ENCODE measurements at regions not wholly inside any gene's neighbourhood (a gene's known extent, or its start where the extent isn't known, plus 50 kb on each side); places are given as distances from the start of the nearest gene placed in this dataset.

DNA sequence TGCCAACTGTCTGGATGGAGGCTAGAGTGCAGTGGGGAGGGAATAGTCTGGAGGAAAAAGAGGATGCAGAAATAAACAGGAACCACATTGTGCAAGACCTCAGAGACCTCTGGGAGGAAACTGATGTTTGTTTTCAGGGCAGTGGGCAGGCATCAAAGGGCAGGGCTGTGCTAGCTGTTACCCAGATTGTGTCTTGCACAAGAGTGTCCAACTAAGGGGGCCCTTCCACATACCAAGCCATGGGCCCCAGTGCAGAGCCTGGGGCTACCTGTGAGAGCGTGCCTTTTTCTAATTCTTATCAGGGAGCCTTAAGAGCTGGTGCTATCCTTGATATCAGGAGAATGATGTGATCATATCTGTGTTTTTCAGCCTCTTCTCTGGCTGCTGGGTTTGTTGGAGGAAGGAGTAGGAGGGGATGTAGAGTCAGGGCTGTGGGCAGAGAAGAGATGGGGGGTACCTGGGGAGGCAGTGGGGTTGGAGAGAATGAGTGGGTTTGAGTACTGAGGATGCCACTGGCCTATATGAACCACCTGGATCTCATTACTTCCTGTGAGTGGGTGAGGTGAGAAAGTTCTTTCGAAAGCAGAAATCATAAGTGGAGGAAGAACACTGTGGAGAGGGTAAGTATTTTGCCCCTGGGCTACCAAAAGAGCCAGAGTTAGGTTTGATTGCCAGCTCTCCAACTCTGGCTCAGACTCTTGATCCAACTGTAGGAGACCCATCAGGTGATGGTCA, 259.2 kb upstream of the CRY1 start:
- TF ChIP-seq, protein P1, sequence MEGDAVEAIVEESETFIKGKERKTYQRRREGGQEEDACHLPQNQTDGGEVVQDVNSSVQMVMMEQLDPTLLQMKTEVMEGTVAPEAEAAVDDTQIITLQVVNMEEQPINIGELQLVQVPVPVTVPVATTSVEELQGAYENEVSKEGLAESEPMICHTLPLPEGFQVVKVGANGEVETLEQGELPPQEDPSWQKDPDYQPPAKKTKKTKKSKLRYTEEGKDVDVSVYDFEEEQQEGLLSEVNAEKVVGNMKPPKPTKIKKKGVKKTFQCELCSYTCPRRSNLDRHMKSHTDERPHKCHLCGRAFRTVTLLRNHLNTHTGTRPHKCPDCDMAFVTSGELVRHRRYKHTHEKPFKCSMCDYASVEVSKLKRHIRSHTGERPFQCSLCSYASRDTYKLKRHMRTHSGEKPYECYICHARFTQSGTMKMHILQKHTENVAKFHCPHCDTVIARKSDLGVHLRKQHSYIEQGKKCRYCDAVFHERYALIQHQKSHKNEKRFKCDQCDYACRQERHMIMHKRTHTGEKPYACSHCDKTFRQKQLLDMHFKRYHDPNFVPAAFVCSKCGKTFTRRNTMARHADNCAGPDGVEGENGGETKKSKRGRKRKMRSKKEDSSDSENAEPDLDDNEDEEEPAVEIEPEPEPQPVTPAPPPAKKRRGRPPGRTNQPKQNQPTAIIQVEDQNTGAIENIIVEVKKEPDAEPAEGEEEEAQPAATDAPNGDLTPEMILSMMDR (IDR thresholded peaks at IDR 0.05 in 4 of 5, conservative IDR thresholded peaks at IDR 0.05 in 1 of 5), result no peak
- TF ChIP-seq POLR2A (IDR thresholded peaks at IDR 0.05), result no peak

All from gastrocnemius medialis (tissue), 4 donors.